Anterior cingulate cortex (tissue), 58 donors: ENCODE measurements at regions not wholly inside any gene's neighbourhood (a gene's known extent, or its start where the extent isn't known, plus 50 kb on each side); places are given as distances from the start of the nearest gene placed in this dataset.
A peak's percentile ranks its signal among the peaks of the same experiment; 100 is the strongest.

Experiments
- DNase-seq, 58 donors: peaks; one replicate each; lab custom pipeline; 2025; lab: John Stamatoyannopoulos, UW

- DNase-seq, result no peak
These were observed 109.7 kb upstream of the FOXQ1 start for GRCh38 chr6:1202201-1202600.

GRCh38 chr6:1201547-1202200, 110.2 kb upstream of the FOXQ1 start:
- DNase-seq, result no peak

GRCh38 chr6:1200409-1201101, 111.3 kb upstream of the FOXQ1 start:
- DNase-seq, result no peak

- no peak for DNase-seq
These were observed 111.9 kb upstream of the FOXQ1 start for GRCh38 chr6:1200081-1200408.

GRCh38 chr6:1197309-1197708, 114.6 kb upstream of the FOXQ1 start:
- no peak for DNase-seq

- no peak for DNase-seq
These were observed 120.7 kb upstream of the FOXQ1 start for GRCh38 chr6:1191141-1191630.

- no peak for DNase-seq
These were observed 121.5 kb upstream of the FOXQ1 start for GRCh38 chr6:1190366-1190765.

GRCh38 chr6:1188199-1188598, 123.7 kb upstream of the FOXQ1 start:
- DNase-seq, result no peak

- DNase-seq, result no peak
These were observed 124.4 kb upstream of the FOXQ1 start for GRCh38 chr6:1187293-1188131.

GRCh38 chr6:1184318-1184717, 127.6 kb upstream of the FOXQ1 start:
- no peak for DNase-seq

GRCh38 chr6:1182722-1183521, 129.0 kb upstream of the FOXQ1 start:
- DNase-seq, result no peak

GRCh38 chr6:1181939-1182605, 129.8 kb upstream of the FOXQ1 start:
- peak in 1 of 58 donors; percentile 18 for DNase-seq

GRCh38 chr6:1179571-1180459, 132.1 kb upstream of the FOXQ1 start:
- DNase-seq, result no peak

GRCh38 chr6:1178590-1178989, 133.3 kb upstream of the FOXQ1 start:
- DNase-seq, result no peak

GRCh38 chr6:1176567-1176966, 135.3 kb upstream of the FOXQ1 start:
- no peak for DNase-seq

- DNase-seq, result no peak
These were observed 136.0 kb upstream of the FOXQ1 start for GRCh38 chr6:1175877-1176276.

GRCh38 chr6:1170794-1171193, 141.1 kb upstream of the FOXQ1 start:
- DNase-seq, result peak in 1 of 58 donors; percentile 1

- peak in 9 of 58 donors; percentile 2 to 43 (median 13) for DNase-seq
These were observed 147.3 kb upstream of the FOXQ1 start for GRCh38 chr6:1164600-1164999.

GRCh38 chr6:1163501-1163900, 148.4 kb upstream of the FOXQ1 start:
- no peak for DNase-seq
